Ovary (tissue), 3 donors: ENCODE measurements at regions not wholly inside any gene's neighbourhood (a gene's known extent, or its start where the extent isn't known, plus 50 kb on each side); places are given as distances from the start of the nearest gene placed in this dataset.

ENCODE experiments used
- POLR2A ChIP-seq: fragments of 450-650 bp; IDR thresholded peaks from one replicate; pipeline ENCODE4 v1.6.1; 2017; ENCODE audit warnings: antibody characterized with exemption, mild to moderate bottlenecking, moderate library complexity
- TF ChIP-seq, protein P1 (sequence below), 3 donors: fragments of 450-650 bp in 2 of 3; fragments of 200-600 bp in 1 of 3; IDR thresholded peaks; one replicate each; pipeline versions ENCODE4 v1.5.1 to v1.8.0; 2016 to 2022; ENCODE audit warnings: antibody characterized with exemption in 3 of 3, mild to moderate bottlenecking in 1 of 3
- donor health status: DM: no; HTN: no; CAD: no.

DNA sequence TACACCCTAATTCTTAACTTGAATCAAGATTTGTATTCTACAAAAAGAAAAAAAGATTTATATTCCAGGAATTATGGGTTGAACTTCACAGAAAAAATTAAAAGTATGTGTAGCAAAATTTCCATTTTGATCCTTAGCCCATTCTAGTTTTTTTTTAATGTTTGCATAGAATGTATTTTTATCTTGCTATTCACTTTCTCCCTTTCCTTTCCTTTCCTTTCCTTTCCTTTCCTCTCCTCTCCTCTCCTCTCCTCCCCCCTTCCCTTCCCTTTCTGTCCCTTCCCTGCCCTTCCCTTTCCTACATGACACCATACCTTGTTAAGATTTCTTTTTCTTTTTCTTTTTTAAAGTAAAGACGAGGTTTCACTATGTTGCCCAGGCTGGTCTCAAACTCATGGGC is 542.5 kb upstream of the PTGER4 start:
- TF ChIP-seq, protein P1, sequence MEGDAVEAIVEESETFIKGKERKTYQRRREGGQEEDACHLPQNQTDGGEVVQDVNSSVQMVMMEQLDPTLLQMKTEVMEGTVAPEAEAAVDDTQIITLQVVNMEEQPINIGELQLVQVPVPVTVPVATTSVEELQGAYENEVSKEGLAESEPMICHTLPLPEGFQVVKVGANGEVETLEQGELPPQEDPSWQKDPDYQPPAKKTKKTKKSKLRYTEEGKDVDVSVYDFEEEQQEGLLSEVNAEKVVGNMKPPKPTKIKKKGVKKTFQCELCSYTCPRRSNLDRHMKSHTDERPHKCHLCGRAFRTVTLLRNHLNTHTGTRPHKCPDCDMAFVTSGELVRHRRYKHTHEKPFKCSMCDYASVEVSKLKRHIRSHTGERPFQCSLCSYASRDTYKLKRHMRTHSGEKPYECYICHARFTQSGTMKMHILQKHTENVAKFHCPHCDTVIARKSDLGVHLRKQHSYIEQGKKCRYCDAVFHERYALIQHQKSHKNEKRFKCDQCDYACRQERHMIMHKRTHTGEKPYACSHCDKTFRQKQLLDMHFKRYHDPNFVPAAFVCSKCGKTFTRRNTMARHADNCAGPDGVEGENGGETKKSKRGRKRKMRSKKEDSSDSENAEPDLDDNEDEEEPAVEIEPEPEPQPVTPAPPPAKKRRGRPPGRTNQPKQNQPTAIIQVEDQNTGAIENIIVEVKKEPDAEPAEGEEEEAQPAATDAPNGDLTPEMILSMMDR (IDR thresholded peaks at IDR 0.05) = no peak
- TF ChIP-seq POLR2A = no peak
